Esophagus muscularis mucosa (tissue), 4 donors: ENCODE measurements at regions not wholly inside any gene's neighbourhood (a gene's known extent, or its start where the extent isn't known, plus 50 kb on each side); places are given as distances from the start of the nearest gene placed in this dataset.

Experiments
- DNase-seq: peaks from one replicate; pipeline ENCODE4 v3.0.0-alpha.2; 2017; ENCODE audit errors: extremely low spot score
- H3K27ac ChIP-seq, 4 donors: fragments of 200-600 bp; sonication (generic); replicated peaks in 1 of 4; 1 replicate in 3 of 4; 2 replicates in 1 of 4; pipeline ENCODE4 v1.5.1; 2016 to 2019; ENCODE audit warnings: mild to moderate bottlenecking in 1 of 4
- H3K27me3 ChIP-seq, 4 donors: fragments of 200-600 bp; sonication (generic); one replicate each; pipeline versions ENCODE4 v1.5.1 to v1.6.0; 2016 to 2019
- H3K36me3 ChIP-seq, 4 donors: fragments of 200-600 bp; sonication (generic); one replicate each; pipeline ENCODE4 v1.5.1; 2016 to 2019
- H3K4me1 ChIP-seq, 4 donors: fragments of 200-600 bp; sonication (generic); one replicate each; pipeline ENCODE4 v1.5.1; 2016 to 2019
- H3K4me3 ChIP-seq, 4 donors: fragments of 200-600 bp; sonication (generic); 1 replicate in 2 of 4; 2 replicates in 2 of 4; pipeline ENCODE4 v1.5.1; 2016 to 2019; ENCODE audit warnings: mild to moderate bottlenecking in 4 of 4, moderate library complexity in 1 of 4
- H3K9me3 ChIP-seq, 4 donors: fragments of 200-600 bp; sonication (generic); 1 replicate in 3 of 4; 2 replicates in 1 of 4; pipeline ENCODE4 v1.5.1; 2016 to 2019
- EP300 ChIP-seq: sonication (generic); formaldehyde crosslinking; IDR thresholded peaks from one replicate; pipeline ENCODE4 v1.6.1; 2017; ENCODE audit warnings: antibody characterized with exemption
- POLR2A ChIP-seq: fragments of 450-650 bp; IDR thresholded peaks from one replicate; pipeline ENCODE4 v1.6.1; 2017; ENCODE audit warnings: antibody characterized with exemption, moderate library complexity, mild to moderate bottlenecking, low read depth
- POLR2AphosphoS5 ChIP-seq, 2 donors: sonication (generic); formaldehyde crosslinking; IDR thresholded peaks; one replicate each; pipeline ENCODE4 v1.6.1; 2017; ENCODE audit warnings: antibody characterized with exemption in 2 of 2
- WGBS: methylation state at CpG from one replicate; pipeline ENCODE4 v1.1.5; 2018; 5-methylcytosine and 5-hydroxymethylcytosine counted together
- intact Hi-C: fragments of 100-400 bp; cut with DNase I; formaldehyde crosslinking; loops from one replicate; pipeline ENCODE4 v1.15.1; 2023
- TF ChIP-seq, protein P1 (sequence below), 3 experiments: fragments of 200-600 bp in 2 of 3; fragments of 450-650 bp in 1 of 3; sonication (generic) in 2 of 3; IDR thresholded peaks; one replicate each; pipeline ENCODE4 v1.5.1; 2017 to 2019; ENCODE audit warnings: antibody characterized with exemption in 3 of 3, mild to moderate bottlenecking in 2 of 3, moderate library complexity in 1 of 3

DNA sequence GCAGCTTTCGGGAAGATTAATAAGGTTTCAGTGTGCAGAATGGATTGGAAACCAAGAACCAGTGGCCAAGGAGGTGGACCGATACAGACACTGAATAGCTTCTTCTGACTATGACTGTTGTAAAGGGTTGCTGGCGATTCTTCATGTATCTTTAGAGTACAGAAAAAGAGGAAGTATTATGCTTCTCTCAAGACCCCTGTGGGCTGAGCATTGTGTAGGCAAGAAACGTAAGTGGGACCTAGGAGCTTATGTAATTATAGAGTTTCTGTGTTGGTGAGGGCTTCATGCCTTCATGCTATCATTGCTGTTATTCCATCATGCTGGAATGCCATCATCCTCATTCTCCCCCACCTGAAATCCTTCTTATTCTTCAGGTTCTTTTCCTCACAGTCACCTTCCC, 105.4 kb upstream of the AKIRIN2 start:
- 92% methylated on average over 4 of the region's 4 CpGs for WGBS
- H3K27me3 ChIP-seq = no peaks in the 10 kb centered on the region
- H3K27ac ChIP-seq = no peak overlapping the region
- intact Hi-C loops = no loop called here
- no peaks in the 10 kb centered on the region for H3K9me3 ChIP-seq
- no peak for DNase-seq
- H3K36me3 ChIP-seq = no peaks in the 10 kb centered on the region
- no peaks in the 10 kb centered on the region for H3K4me1 ChIP-seq
- TF ChIP-seq POLR2A (no peak), EP300 (no peak), POLR2AphosphoS5 (IDR thresholded peaks at IDR 0.05) (no peak)
- TF ChIP-seq, protein P1, sequence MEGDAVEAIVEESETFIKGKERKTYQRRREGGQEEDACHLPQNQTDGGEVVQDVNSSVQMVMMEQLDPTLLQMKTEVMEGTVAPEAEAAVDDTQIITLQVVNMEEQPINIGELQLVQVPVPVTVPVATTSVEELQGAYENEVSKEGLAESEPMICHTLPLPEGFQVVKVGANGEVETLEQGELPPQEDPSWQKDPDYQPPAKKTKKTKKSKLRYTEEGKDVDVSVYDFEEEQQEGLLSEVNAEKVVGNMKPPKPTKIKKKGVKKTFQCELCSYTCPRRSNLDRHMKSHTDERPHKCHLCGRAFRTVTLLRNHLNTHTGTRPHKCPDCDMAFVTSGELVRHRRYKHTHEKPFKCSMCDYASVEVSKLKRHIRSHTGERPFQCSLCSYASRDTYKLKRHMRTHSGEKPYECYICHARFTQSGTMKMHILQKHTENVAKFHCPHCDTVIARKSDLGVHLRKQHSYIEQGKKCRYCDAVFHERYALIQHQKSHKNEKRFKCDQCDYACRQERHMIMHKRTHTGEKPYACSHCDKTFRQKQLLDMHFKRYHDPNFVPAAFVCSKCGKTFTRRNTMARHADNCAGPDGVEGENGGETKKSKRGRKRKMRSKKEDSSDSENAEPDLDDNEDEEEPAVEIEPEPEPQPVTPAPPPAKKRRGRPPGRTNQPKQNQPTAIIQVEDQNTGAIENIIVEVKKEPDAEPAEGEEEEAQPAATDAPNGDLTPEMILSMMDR (IDR thresholded peaks at IDR 0.05) = no peak
- H3K4me3 ChIP-seq = no peak overlapping the region

DNA sequence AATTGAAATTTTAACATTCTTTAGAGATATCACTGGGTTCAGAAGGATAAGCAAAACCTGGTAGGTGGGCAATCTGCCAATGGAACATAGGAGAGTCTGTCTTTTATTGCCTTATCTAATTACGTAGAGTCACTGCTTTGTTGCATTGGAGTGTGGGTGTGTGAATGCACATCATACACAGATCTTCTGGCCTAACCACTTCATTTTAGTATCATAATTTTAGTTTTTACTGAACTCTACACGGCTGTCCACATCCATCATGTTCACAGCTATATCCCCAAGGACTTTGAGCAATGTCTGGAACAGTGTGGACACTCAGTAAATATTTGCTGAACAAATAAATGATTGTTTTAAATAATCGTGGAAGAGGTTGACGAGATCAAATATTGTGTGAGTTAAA, 104.6 kb upstream of the AKIRIN2 start:
- TF ChIP-seq EP300 = no peak
- no peak for TF ChIP-seq POLR2AphosphoS5 (IDR thresholded peaks at IDR 0.05)
- TF ChIP-seq POLR2A = no peak
- TF ChIP-seq, protein P1 (IDR thresholded peaks at IDR 0.05) = no peak
- Histone ChIP-seq H3K4me1 (no peaks in the 10 kb centered on the region), H3K36me3 (no peaks in the 10 kb centered on the region), H3K27me3 (no peaks in the 10 kb centered on the region), H3K9me3 (no peaks in the 10 kb centered on the region), H3K4me3 (no peak overlapping the region), H3K27ac (no peak overlapping the region)
- intact Hi-C loops = no loop called here
- 63% methylated on average over 4 of the region's 4 CpGs for WGBS
- no peak for DNase-seq

DNA sequence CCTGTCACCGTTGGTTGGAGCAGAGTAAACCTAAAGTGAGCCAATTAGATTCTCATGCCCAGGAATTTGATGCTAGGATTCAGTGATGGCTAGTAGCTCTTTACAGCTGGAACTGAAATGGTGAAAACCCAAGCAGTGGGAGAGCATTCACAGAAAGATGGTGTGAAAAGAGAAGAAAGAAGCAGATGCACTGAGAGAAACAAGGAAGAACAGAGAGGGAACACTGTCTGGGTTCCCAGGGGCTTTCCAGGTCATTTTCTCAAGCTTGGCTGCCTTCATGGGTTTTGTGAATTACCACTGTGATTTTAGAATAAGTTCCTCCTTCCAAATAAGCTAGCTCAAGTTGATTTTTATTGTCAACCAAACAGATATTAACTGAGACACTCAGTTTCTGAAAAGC, 104.1 kb upstream of the AKIRIN2 start:
- Histone ChIP-seq H3K4me1 (no peaks in the 10 kb centered on the region), H3K9me3 (no peaks in the 10 kb centered on the region), H3K27me3 (peaks cover 0 to under 1% (median 0%) of the 10 kb centered on the region in 4 donors), H3K36me3 (no peaks in the 10 kb centered on the region), H3K27ac (no peak overlapping the region), H3K4me3 (no peak overlapping the region)
- DNase-seq = no peak
- 81% methylated on average over 1 of the region's 1 CpG for WGBS
- no peak for TF ChIP-seq POLR2AphosphoS5 (IDR thresholded peaks at IDR 0.05)
- no peak for TF ChIP-seq POLR2A
- no peak for TF ChIP-seq EP300
- TF ChIP-seq, protein P1 (IDR thresholded peaks at IDR 0.05) = no peak
- intact Hi-C loops = no loop called here

DNA sequence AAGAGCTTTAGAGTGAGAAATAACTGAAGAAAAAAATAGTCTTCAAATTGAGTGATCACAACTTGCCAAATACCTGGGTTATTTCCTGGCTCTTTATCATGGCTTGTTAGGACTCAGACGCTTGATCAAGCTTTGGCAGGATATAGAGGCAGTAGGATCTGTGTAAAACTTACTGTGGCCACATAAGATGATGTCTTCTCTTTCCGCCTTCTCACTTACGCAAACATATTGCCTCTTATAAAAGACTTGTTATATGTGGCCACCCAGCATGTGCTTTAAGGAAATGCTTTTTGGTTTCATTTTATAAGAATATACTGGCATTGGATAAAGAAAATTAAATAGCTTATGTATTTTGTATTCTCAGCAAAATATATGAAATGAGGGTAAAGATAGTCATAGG, 101.8 kb upstream of the AKIRIN2 start:
- H3K27ac ChIP-seq = no peak overlapping the region
- H3K27me3 ChIP-seq = peaks cover 0 to 4% (median 0%) of the 10 kb centered on the region in 4 donors
- intact Hi-C loops = no loop called here
- no peaks in the 10 kb centered on the region for H3K4me1 ChIP-seq
- DNase-seq = no peak
- TF ChIP-seq POLR2AphosphoS5 (IDR thresholded peaks at IDR 0.05) = no peak
- TF ChIP-seq, protein P1 (IDR thresholded peaks at IDR 0.05) = no peak
- TF ChIP-seq EP300 = no peak
- TF ChIP-seq POLR2A = no peak
- H3K4me3 ChIP-seq = no peak overlapping the region
- 88% methylated on average over 3 of the region's 3 CpGs for WGBS
- no peaks in the 10 kb centered on the region for H3K36me3 ChIP-seq
- H3K9me3 ChIP-seq = no peaks in the 10 kb centered on the region

DNA sequence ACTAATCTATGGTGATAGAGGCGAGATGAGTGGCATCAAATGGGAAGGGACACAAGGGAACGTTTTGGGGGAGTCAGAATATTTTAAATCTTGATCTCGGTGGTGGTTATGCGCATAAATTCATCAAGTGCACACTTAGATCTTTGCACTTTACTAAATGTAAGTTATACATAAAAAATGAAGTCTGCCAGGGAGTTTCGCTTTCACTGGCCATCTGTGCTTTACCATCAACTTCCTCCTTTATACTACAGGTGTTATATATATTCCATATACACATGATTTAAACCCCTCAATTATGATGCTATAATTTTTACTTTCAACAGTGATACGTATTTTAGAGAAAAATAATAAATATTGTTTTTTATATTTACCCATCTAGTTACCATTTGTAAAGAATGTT, 97.6 kb upstream of the AKIRIN2 start:
- no peak overlapping the region for H3K4me3 ChIP-seq
- TF ChIP-seq EP300 (no peak), POLR2AphosphoS5 (IDR thresholded peaks at IDR 0.05) (no peak), POLR2A (no peak)
- TF ChIP-seq, protein P1 (IDR thresholded peaks at IDR 0.05) = no peak
- peaks cover 0 to 7% (median 6%) of the 10 kb centered on the region in 4 donors for H3K4me1 ChIP-seq
- peaks cover 0 to 4% (median 0%) of the 10 kb centered on the region in 4 donors for H3K27me3 ChIP-seq
- 88% methylated on average over 6 of the region's 6 CpGs for WGBS
- no peak overlapping the region for H3K27ac ChIP-seq
- H3K36me3 ChIP-seq = no peaks in the 10 kb centered on the region
- H3K9me3 ChIP-seq = no peaks in the 10 kb centered on the region
- no peak for DNase-seq
- intact Hi-C loops = no loop called here
